SK-N-SH (cell line): ENCODE measurements at regions not wholly inside any gene's neighbourhood (a gene's known extent, or its start where the extent isn't known, plus 50 kb on each side); places are given as distances from the start of the nearest gene placed in this dataset.

Source experiments
- CTCF ChIA-PET: fragments of 300-600, 350-600 bp; formaldehyde crosslinking; extraction: SDS; loops from one replicate; lab custom pipeline; 2021; lab: Yijun Ruan, JAX
- POLR2A ChIA-PET: fragments of 350-600 bp; sonication (Branson Sonifier 250); formaldehyde crosslinking; extraction: SDS; loops from one replicate; lab custom pipeline; 2020; ENCODE audit warnings: antibody characterized with exemption, inconsistent platforms; lab: Yijun Ruan, JAX
- DNase-seq: peaks from one replicate; pipeline ENCODE4 v3.0.0; 2012
- H2AFZ ChIP-seq: fragments of 200-600 bp; sonication (generic); 2 replicates; pipeline ENCODE4 v1.8.1; 2016; ENCODE audit warnings: antibody characterized with exemption, mild to moderate bottlenecking, low read depth
- H3F3A ChIP-seq: fragments of 200-600 bp; sonication (generic); replicated peaks from 2 replicates; pipeline ENCODE3; 2016; ENCODE audit warnings: antibody characterized with exemption, mild to moderate bottlenecking; ENCODE audit not compliant: insufficient read depth
- H3K27ac ChIP-seq, 2 experiments: fragments of 200-500 bp in 1 of 2; fragments of 200-600 bp in 1 of 2; sonication (Bioruptor generic) in 1 of 2; sonication (generic), shearing (Covaris generic) in 1 of 2; 2 replicates each; pipeline versions ENCODE4 v1.5.1 to v1.6.1; 2014 to 2016; ENCODE audit warnings: low read depth in 2 of 2, inconsistent platforms in 1 of 2, low read length in 1 of 2, mild to moderate bottlenecking in 1 of 2, mixed read lengths in 1 of 2
- H3K27me3 ChIP-seq: fragments of 200-600 bp; sonication (generic), shearing (Covaris generic); 2 replicates; pipeline ENCODE4 v1.6.1; 2016; ENCODE audit warnings: mixed run types; ENCODE audit not compliant: insufficient read depth
- H3K36me3 ChIP-seq, 2 experiments: fragments of 200-500 bp in 1 of 2; fragments of 200-600 bp in 1 of 2; sonication (Bioruptor generic) in 1 of 2; sonication (generic) in 1 of 2; replicated peaks in 1 of 2; 2 replicates each; pipeline versions ENCODE3 to v1.5.1; 2014 to 2016; ENCODE audit warnings: low read length in 1 of 2, mild to moderate bottlenecking in 1 of 2; ENCODE audit not compliant: insufficient read depth in 2 of 2, control insufficient read depth in 1 of 2
- H3K4me1 ChIP-seq, 2 experiments: fragments of 200-500 bp in 1 of 2; fragments of 200-600 bp in 1 of 2; sonication (Bioruptor generic) in 1 of 2; sonication (generic), shearing (Covaris generic) in 1 of 2; 2 replicates each; pipeline versions ENCODE4 v1.5.1 to v1.6.1; 2014 to 2016; ENCODE audit warnings: low read depth in 1 of 2, low read length in 1 of 2, mixed run types in 1 of 2; ENCODE audit not compliant: insufficient read depth in 2 of 2, control insufficient read depth in 1 of 2
- H3K4me2 ChIP-seq: fragments of 200-600 bp; sonication (generic), shearing (Covaris generic); 2 replicates; pipeline ENCODE4 v1.6.1; 2017; ENCODE audit warnings: mixed run types
- H3K4me3 ChIP-seq, 2 experiments: fragments of 200-500 bp in 1 of 2; fragments of 200-600 bp in 1 of 2; sonication (Bioruptor generic) in 1 of 2; sonication (generic), shearing (Covaris generic) in 1 of 2; 2 replicates each; pipeline versions ENCODE4 v1.5.1 to v1.8.1; 2014 to 2016; ENCODE audit warnings: low read depth in 2 of 2, inconsistent platforms in 1 of 2, low read length in 1 of 2, mild to moderate bottlenecking in 1 of 2, mixed read lengths in 1 of 2, moderate library complexity in 1 of 2
- H3K79me2 ChIP-seq: fragments of 200-600 bp; sonication (generic); 2 replicates; pipeline ENCODE4 v1.8.1; 2017; ENCODE audit warnings: mild to moderate bottlenecking; ENCODE audit not compliant: insufficient read depth
- H3K9ac ChIP-seq: fragments of 200-600 bp; sonication (generic); 2 replicates; pipeline ENCODE4 v1.6.1; 2017; ENCODE audit warnings: mixed run types
- H3K9me2 ChIP-seq: fragments of 200-600 bp; sonication (generic); 2 replicates; pipeline ENCODE4 v1.6.1; 2017; ENCODE audit warnings: mixed run types
- H3K9me3 ChIP-seq: fragments of 200-600 bp; sonication (generic); 2 replicates; pipeline ENCODE4 v1.6.1; 2017; ENCODE audit warnings: mixed run types, mild to moderate bottlenecking, moderate library complexity
- H4K20me1 ChIP-seq: fragments of 200-600 bp; sonication (generic); 2 replicates; pipeline ENCODE4 v1.6.1; 2017; ENCODE audit warnings: mild to moderate bottlenecking, mixed run types; ENCODE audit not compliant: insufficient read depth
- CHD2 ChIP-seq: fragments of 150-350 bp; IDR thresholded peaks from 2 replicates; pipeline ENCODE4 v1.6.1; 2018; ENCODE audit warnings: low read length; ENCODE audit not compliant: partially characterized antibody
- ELF1 ChIP-seq: IDR thresholded peaks from 2 replicates; pipeline ENCODE4 v1.4.0; 2012
- EP300 ChIP-seq, 2 experiments: IDR thresholded peaks; 2 replicates each; pipeline versions ENCODE4 v1.4.0 to v1.6.1; 2012; ENCODE audit warnings: borderline replicate concordance in 1 of 2, low read depth in 1 of 2, low read length in 1 of 2
- EZH2phosphoT487 ChIP-seq: fragments of 200-600 bp; sonication (generic); IDR thresholded peaks from 2 replicates; pipeline ENCODE4 v1.6.1; 2017; ENCODE audit warnings: low read depth, mixed run types, mild to moderate bottlenecking, antibody characterized with exemption, moderate library complexity, borderline replicate concordance
- GABPA ChIP-seq: IDR thresholded peaks from 2 replicates; pipeline ENCODE4 v1.4.0; 2012; ENCODE audit warnings: low read depth, mild to moderate bottlenecking
- GATA2 ChIP-seq: sonication (generic); formaldehyde crosslinking; IDR thresholded peaks from 2 replicates; pipeline ENCODE4 v1.5.0; 2020; ENCODE audit warnings: mild to moderate bottlenecking, missing genetic modification reagents
- MAX ChIP-seq: IDR thresholded peaks from 2 replicates; pipeline ENCODE4 v1.4.0; 2012; ENCODE audit warnings: low read depth
- MEF2A ChIP-seq: IDR thresholded peaks from 2 replicates; pipeline ENCODE4 v1.4.0; 2012; ENCODE audit warnings: low read depth, borderline replicate concordance
- POLR2AphosphoS5 ChIP-seq: IDR thresholded peaks from 2 replicates; pipeline ENCODE4 v1.6.1; 2012; ENCODE audit warnings: low read depth, low read length
- RAD21 ChIP-seq: IDR thresholded peaks from 2 replicates; pipeline ENCODE4 v1.6.1; 2012; ENCODE audit warnings: mild to moderate bottlenecking, low read length
- RCOR1 ChIP-seq: fragments of 150-350 bp; IDR thresholded peaks from 2 replicates; pipeline ENCODE4 v1.6.1; 2017; ENCODE audit warnings: antibody characterized with exemption, low read length
- REST ChIP-seq: IDR thresholded peaks from 2 replicates; pipeline ENCODE4 v1.6.1; 2012; ENCODE audit warnings: mild to moderate bottlenecking, low read depth, low read length, moderate library complexity
- RXRA ChIP-seq: IDR thresholded peaks from 2 replicates; pipeline ENCODE4 v1.4.0; 2012; ENCODE audit warnings: low read depth, mild to moderate bottlenecking, borderline replicate concordance
- SMC3 ChIP-seq: IDR thresholded peaks from 2 replicates; pipeline ENCODE4 v1.6.1; 2012; ENCODE audit warnings: low read depth, low read length, improper control_type of control experiment
- TEAD4 ChIP-seq: IDR thresholded peaks from 2 replicates; pipeline ENCODE4 v1.4.0; 2012; ENCODE audit warnings: mild to moderate bottlenecking, borderline replicate concordance; ENCODE audit not compliant: insufficient read depth
- USF1 ChIP-seq: IDR thresholded peaks from 2 replicates; pipeline ENCODE4 v1.4.0; 2012; ENCODE audit warnings: low read depth, borderline replicate concordance
- YY1 ChIP-seq: IDR thresholded peaks from 2 replicates; pipeline ENCODE4 v1.4.0; 2012; ENCODE audit warnings: low read depth, mild to moderate bottlenecking
- ZBTB33 ChIP-seq: IDR thresholded peaks from 2 replicates; pipeline ENCODE4 v1.4.0; 2012; ENCODE audit warnings: low read depth, borderline replicate concordance
- WGBS: methylation state at CpG from one replicate; pipeline ENCODE4 v1.1.6; 2017; ENCODE audit warnings: low lambda C conversion rate; 5-methylcytosine and 5-hydroxymethylcytosine counted together

- Histone ChIP-seq H3K9me3 (no peaks in the 10 kb centered on the region), H3K36me3 (no peaks in the 10 kb centered on the region), H4K20me1 (no peaks in the 10 kb centered on the region), H3K79me2 (no peaks in the 10 kb centered on the region), H2AFZ (no peak overlapping the region), H3K4me3 (no peak overlapping the region), H3K4me1 (no peaks in the 10 kb centered on the region; a peak in 2 of 4 replicates), H3K9ac (no peak overlapping the region), H3K27ac (no peak overlapping the region), H3K27me3 (no peaks in the 10 kb centered on the region), H3F3A (no peaks in the 10 kb centered on the region), H3K4me2 (no peak overlapping the region), H3K9me2 (no peaks in the 10 kb centered on the region)
- no peak for TF ChIP-seq USF1
- no peak for TF ChIP-seq GATA2 (CRISPR knock-in tag)
- no peak for TF ChIP-seq CHD2
- no peak for TF ChIP-seq MAX
- no peak for TF ChIP-seq RAD21
- no peak for TF ChIP-seq ELF1
- TF ChIP-seq SMC3, result no peak
- TF ChIP-seq EP300 (IDR thresholded peaks at IDR 0.05; ENCODE audit: borderline replicate concordance in 1 of 2, low read depth in 1 of 2, low read length in 1 of 2), result no peak
- no peak for TF ChIP-seq GABPA
- TF ChIP-seq POLR2AphosphoS5, result no peak
- TF ChIP-seq TEAD4, result no peak
- no peak for DNase-seq
- ChIA-PET POLR2A (no interaction called here), CTCF (interaction anchor here (1.3 kb wide), 1 partner anchor 10 kb away, joined by 3 read pairs; no protein-coding TSS in a partner anchor)
Observed at GRCh38 chr9:118029425-118029824, 325.2 kb downstream of the TLR4 start.

GRCh38 chr9:118034701-118035100, 330.5 kb downstream of the TLR4 start:
- Histone ChIP-seq H3K27ac (no peak overlapping the region), H3K79me2 (no peaks in the 10 kb centered on the region), H3F3A (no peaks in the 10 kb centered on the region), H2AFZ (no peak overlapping the region), H3K36me3 (no peaks in the 10 kb centered on the region), H3K9me2 (no peaks in the 10 kb centered on the region), H3K27me3 (no peaks in the 10 kb centered on the region), H3K4me3 (no peak overlapping the region), H3K4me2 (no peak overlapping the region), H3K9ac (no peak overlapping the region), H3K4me1 (no peaks in the 10 kb centered on the region), H3K9me3 (no peaks in the 10 kb centered on the region), H4K20me1 (no peaks in the 10 kb centered on the region)
- no peak for DNase-seq
- ChIA-PET CTCF (no interaction called here), POLR2A (no interaction called here)
- WGBS, result 9% methylated on average over 1 of the region's 1 CpG
- TF ChIP-seq RCOR1 (no peak), RXRA (no peak)

- Histone ChIP-seq H3K4me2 (no peak overlapping the region), H3K9me3 (no peaks in the 10 kb centered on the region; the same call in 1 of the 2 replicates), H3K4me3 (no peak overlapping the region), H3K79me2 (no peaks in the 10 kb centered on the region), H2AFZ (no peak overlapping the region), H3K27me3 (no peaks in the 10 kb centered on the region), H3K9me2 (no peaks in the 10 kb centered on the region), H3F3A (no peaks in the 10 kb centered on the region), H4K20me1 (no peaks in the 10 kb centered on the region), H3K27ac (no peak overlapping the region), H3K36me3 (no peaks in the 10 kb centered on the region), H3K4me1 (no peaks in the 10 kb centered on the region), H3K9ac (no peak overlapping the region)
- ChIA-PET POLR2A (no interaction called here), CTCF (no interaction called here)
- DNase-seq, result no peak
- WGBS, result 15% methylated on average over 2 of the region's 2 CpGs
- TF ChIP-seq ZBTB33 (no peak), YY1 (no peak), REST (no peak), MEF2A (no peak), EZH2phosphoT487 (no peak), EP300 (IDR thresholded peaks at IDR 0.05; ENCODE audit: borderline replicate concordance in 1 of 2, low read depth in 1 of 2, low read length in 1 of 2) (no peak)
Observed at GRCh38 chr9:118038713-118039112, 334.5 kb downstream of the TLR4 start.
